ENCODE measurements at regions not wholly inside any gene's neighbourhood (a gene's known extent, or its start where the extent isn't known, plus 50 kb on each side); places are given as distances from the start of the nearest gene placed in this dataset.
"Not testable (repeated sequence)": the region's sequence is repeated elsewhere in the genome, so short reads cannot be mapped to it uniquely, and the experiment has no call there.

DNA sequence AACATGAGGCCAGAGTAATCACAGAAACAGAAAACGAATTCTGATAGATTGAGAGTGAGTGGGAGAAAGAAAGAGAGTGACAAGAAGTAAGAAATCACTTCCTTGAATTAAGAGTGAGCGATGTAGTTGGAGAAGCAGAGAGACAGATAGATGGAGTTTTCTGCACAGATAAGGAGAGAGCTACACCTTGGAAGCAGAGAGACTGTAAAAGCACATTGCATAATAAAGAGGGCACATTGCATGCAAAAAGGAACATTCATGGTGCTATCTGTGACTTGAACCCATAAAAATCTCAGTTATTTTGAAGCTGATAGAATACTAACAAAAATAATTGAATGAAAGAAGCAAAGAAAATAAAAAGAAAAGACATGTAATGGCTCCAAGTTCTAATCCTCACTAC lies 943.8 kb downstream of the NR2F1-AS1 start:
- DNase-seq, result no peak

- DNase-seq, result no peak
Observed at GRCh38 chr5:92635001-92635461, 946.0 kb downstream of the NR2F1-AS1 start.

- DNase-seq, result no peak
Observed at GRCh38 chr5:92633875-92634487, 947.0 kb downstream of the NR2F1-AS1 start.

DNA sequence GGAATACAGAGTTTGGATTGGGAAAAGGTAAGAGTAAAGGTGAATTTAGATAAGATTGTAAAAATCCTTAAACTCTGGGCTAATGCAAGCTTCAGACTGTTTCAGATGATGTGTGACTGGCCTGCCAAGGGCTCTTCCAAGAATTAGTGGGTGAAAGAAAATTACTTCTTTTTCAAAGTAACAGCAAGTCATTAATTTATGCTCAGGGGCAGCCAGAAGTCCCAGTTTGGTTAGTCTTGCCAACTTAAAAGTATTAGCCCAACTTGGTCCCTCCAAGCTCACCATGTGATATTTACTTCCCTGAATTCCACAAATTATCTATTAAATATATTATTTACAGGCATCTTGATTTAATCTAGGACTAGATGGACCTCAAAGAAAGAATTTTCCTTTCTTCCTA lies 947.8 kb downstream of the NR2F1-AS1 start:
- DNase-seq, result no peak

- DNase-seq, result not testable (repeated sequence)
Observed at GRCh38 chr5:92631237-92631701, 949.8 kb downstream of the NR2F1-AS1 start.

DNA sequence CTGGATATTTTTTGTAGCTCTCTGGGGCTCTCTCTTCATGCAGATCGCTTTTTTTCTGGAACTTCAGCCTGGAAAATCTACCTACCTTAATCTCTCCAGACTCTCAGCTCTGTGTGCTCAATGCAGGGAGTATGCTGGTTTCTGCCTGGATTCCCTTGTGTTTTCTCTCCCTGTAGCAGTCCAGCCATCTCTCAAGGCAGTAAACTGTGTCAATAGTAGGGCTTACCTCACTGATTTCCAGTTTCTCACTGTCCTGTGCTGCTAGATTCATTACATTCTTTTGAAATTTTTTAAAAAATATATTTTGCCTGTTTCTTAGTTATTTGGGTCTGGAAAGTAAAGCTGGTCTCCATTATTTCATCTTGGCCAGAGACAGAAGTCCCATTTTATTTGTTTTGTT lies 951.4 kb downstream of the NR2F1-AS1 start:
- no peak for DNase-seq

GRCh38 chr5:92629000-92629399 lies 952.0 kb downstream of the NR2F1-AS1 start:
- no peak for DNase-seq

DNA sequence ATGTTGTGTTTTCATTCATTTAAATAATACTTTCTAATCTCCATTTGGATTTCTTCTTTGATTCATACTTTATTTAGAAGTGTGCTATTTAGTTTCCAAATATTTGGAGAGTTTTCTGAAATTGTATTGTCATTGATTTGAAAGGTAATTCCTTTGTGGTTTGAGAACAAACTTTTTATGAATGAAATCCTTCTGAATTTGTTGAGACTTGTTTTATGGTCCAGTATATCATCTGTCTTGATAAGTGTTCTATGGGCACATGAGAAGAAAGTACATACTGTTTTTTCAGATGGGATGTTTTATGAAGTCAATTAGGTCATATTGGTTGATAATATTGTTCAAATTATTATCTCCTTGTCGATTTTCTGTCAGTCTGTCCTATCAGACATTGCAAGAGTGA lies 953.8 kb downstream of the NR2F1-AS1 start:
- no peak for DNase-seq

DNA sequence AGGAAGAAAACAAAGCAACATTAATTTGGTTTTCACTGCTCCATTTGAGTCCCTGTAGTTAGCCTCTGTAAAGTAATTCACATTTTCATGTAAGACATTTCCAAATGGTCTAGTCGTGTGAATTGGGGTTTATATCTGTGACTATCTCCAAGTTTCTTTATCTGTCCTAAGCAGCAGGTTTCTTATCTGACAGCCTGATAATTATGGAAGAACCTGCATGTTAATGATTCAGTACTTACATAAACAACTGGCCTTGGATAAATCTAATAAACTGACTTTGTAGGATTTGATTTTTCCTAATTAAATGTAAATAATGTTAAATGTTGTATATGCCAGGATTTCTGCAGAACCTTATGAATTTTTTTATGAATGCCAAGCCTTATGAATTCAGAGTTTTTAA lies 964.9 kb downstream of the NR2F1-AS1 start:
- no peak for DNase-seq

- no peak for DNase-seq
Observed at GRCh38 chr5:92613546-92613945, 967.5 kb downstream of the NR2F1-AS1 start.

DNA sequence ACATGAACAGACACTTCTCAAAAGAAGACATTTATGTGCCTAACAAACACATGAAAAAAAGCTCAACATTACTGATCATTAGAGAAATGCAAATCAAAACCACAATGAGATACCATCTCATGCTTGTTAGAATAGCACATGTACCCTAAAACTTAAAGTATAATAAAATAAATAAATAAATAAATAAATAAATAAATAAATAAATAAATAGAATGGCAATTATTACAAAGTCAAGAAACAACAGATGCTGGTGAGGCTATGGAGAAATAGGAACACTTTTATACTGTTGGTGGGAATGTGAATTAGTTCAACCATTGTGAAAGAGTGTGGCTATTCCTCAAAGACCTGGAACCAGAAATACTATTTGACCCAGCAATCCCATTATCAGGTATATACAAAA lies 970.6 kb downstream of the NR2F1-AS1 start:
- not testable (repeated sequence) for DNase-seq

DNA sequence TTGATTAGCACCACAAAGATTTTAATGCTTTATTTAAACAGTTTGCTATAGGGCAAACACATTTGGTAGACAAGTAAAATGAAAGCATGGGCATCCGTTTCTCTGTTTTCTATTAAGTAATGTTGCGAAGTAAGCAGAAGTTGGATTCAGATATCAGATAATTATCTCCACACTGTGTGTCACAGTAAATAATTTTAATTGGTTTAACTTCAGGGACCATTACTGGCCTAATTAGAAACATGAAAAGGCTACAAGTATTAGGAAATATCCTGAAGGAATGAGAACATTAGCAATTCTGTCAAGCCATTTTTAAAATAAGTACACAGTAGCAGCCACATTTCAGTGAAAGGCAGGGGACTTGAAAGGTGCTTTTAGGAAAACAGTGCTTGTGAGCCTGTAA lies 975.4 kb downstream of the NR2F1-AS1 start:
- no peak for DNase-seq

DNA sequence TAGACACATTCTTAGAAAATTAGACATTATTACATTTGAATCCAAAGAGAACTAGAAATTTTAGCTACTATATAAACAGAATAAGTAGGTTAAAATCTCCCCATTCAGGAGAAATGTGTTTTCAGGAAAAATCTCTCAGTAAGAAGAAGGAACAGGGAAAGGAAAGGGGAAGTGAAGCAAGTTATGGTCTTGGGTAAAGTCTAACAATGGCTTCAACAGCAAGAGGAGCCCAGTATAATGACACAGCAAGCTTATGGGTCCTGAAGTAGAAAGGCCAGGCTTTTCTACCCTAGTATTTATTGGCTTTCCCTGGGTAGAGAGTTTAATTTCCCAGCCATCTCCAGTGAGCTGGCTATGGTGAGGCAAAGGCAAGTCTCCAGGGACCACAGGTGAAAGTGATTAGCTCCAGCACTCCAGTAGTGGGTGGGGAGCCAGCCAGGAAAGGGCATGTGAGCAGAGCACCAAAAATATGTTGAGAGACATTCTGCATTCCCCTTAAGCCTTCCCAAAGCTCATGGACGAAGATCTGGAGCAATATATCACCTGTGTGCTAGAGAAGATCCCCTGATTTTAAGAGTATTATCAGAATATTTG lies 981.7 kb downstream of the NR2F1-AS1 start:
- DNase-seq, result no peak

DNA sequence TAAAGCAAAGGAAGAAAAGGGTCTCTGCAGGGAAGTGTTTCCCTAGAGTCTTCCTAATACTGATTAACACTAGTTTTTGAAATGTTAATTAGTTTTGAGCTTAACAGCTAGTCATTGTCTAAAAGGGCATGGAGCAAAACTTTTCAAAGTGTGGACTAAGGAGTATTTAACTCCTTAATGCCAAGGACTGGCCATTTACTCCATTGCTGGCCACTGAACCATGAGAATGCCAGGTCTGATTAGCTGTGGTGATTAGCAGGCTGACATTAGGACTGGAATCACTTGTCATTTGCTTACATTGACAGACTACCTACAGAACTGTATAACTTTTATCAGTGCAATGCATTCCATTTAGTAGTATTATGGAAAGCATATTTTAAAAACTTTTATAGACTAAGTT lies 987.0 kb downstream of the NR2F1-AS1 start:
- no peak for DNase-seq

DNA sequence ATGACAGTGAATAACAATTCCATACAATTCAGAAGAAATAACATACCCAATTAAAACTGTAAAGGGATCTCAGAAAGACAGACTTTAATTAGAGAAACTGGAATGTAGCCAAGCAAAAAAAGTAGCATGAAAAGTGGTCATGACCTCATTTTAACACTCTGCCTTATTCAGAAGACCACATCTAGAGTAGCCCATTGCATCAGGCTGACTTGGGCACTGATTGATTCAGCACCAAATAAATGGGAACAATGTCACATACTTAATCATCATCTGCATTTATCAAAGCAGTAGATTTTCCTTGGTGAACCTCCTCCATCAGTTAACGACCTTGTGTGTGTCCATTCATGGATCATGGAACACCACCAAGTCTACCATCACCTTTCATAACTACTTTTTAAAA lies 992.1 kb downstream of the NR2F1-AS1 start:
- DNase-seq, result no peak

- no peak for DNase-seq
Observed at GRCh38 chr5:92581690-92582089, 999.3 kb downstream of the NR2F1-AS1 start.

GRCh38 chr5:92581249-92581648 lies 999.8 kb downstream of the NR2F1-AS1 start:
- DNase-seq, result no peak

DNA sequence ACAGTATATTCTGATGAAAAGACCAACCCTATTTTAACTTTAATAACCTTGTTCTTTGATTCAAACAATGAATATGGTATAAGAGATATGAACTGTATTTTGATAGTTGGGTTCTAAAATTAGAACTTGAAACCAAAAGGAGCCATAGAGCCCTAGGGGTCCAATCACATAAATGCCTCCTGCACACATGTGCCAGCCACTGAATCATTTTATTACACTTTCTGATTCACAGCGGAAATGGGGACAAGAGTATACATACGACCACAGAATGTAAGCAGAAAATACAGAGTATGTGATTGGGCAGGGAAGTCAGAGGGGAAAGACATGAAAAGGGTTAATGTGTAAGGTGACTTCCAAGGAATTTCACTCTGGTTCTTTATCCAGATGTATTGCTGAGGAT lies 1000.2 kb downstream of the NR2F1-AS1 start:
- DNase-seq, result no peak

DNA sequence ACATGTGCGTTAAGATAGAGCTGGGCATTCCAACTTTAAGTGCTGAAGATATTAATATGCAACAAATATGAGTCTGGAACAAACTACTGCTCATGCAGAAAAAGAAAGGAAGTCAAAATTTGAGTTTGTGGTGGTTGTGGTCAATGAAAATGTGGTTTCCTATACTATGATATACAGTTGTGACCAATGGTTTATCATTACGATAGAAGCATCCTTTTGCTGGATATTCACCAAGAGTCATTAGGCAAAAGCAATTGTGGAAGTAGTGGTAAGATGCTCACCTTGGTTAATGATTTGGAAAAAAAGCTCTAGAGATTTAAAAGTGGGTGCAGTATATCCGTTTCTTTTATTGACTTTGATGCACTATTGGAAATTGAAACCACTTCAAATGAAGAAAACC lies 1007.0 kb downstream of the NR2F1-AS1 start:
- no peak for DNase-seq

GRCh38 chr5:92568522-92568921 lies 1012.5 kb downstream of the NR2F1-AS1 start:
- DNase-seq, result no peak

GRCh38 chr5:92567831-92568450 lies 1013.1 kb downstream of the NR2F1-AS1 start:
- DNase-seq, result no peak

DNA sequence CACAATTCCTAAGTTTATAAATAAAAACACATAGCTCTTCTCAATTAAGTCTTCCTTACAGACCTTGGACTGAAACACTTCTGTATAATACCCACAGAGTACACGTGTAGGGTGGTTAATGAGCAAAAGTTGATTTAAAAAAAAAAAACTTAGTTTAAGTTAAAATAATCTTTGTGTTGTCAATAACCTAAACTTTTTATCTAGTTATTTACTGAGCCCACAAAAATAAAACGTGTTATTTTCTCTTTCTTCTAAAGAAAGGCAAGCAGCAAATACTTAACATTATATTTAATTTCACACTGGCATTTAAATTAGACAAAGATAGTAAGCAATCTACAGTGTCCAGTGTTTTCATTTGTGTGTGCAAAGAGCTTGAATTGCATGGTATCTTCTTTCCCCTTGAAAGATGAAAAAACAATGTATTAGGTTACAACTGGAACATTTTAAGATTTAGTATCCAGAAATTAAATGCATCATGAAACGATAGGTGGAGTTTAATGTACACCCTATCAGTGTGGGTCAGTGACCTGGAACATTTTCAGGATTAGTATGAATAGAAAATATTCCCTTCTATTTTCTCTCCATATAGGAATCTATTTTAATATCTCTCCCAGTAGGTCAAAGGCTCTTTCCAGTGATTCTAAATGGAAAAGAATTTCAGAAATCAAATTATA lies 1014.8 kb downstream of the NR2F1-AS1 start:
- DNase-seq, result no peak

DNA sequence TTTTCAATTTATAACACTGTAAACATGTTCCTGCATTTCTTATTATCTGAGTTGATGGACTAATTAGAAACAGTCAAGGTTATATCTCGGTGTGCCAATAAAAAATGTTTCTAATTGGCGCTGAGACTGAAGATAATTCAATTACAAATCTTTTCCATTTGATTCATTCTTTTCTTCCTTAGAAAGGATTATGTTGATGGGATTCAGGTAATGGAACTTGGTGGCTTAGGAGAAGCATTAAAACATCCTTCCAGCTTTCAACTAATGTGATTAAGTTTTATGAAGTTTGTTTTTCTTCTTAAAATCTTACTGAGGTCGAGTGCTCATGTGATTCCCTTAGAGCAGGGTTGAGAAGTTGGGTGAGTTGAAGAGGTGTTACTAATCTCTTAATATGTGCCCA lies 1015.3 kb downstream of the NR2F1-AS1 start:
- no peak for DNase-seq

All from muscle of back (tissue), 3 donors.